AG04450 (cell line): ENCODE measurements at regions not wholly inside any gene's neighbourhood (a gene's known extent, or its start where the extent isn't known, plus 50 kb on each side); places are given as distances from the start of the nearest gene placed in this dataset.

Source experiments
- CTCF ChIA-PET: fragments of 300-600, 350-600 bp; formaldehyde crosslinking; extraction: SDS; loops from one replicate; lab custom pipeline; 2022; ENCODE audit warnings: antibody characterized with exemption, inconsistent platforms; lab: Charles Lee
- POLR2A ChIA-PET: fragments of 350-600 bp; formaldehyde crosslinking; extraction: SDS; loops from one replicate; lab custom pipeline; 2021; ENCODE audit warnings: antibody characterized with exemption, inconsistent platforms; lab: Yijun Ruan, JAX
- DNase-seq: peaks from one replicate; pipeline ENCODE4 v3.0.0-alpha.2; 2011; ENCODE audit warnings: low read depth, low spot score
- H3K27ac ChIP-seq: one replicate; pipeline ENCODE4 v1.5.1; 2012; ENCODE audit warnings: low read depth, low read length, control low read depth
- H3K27me3 ChIP-seq: one replicate; pipeline ENCODE4 v1.6.0; 2012; ENCODE audit warnings: low read length; ENCODE audit not compliant: control insufficient read depth, insufficient read depth
- H3K4me3 ChIP-seq: 2 replicates; pipeline ENCODE4 v1.5.1; 2011; ENCODE audit warnings: mild to moderate bottlenecking, low read depth, low read length, control low read depth
- H3K9me3 ChIP-seq: 2 replicates; pipeline ENCODE4 v1.5.1; 2012; ENCODE audit warnings: low read length; ENCODE audit not compliant: control insufficient read depth, insufficient read depth
- CTCF ChIP-seq: IDR thresholded peaks from 2 replicates; pipeline ENCODE4 v1.5.1; 2011; ENCODE audit warnings: low read depth, low read length, control low read depth, inconsistent platforms

DNA sequence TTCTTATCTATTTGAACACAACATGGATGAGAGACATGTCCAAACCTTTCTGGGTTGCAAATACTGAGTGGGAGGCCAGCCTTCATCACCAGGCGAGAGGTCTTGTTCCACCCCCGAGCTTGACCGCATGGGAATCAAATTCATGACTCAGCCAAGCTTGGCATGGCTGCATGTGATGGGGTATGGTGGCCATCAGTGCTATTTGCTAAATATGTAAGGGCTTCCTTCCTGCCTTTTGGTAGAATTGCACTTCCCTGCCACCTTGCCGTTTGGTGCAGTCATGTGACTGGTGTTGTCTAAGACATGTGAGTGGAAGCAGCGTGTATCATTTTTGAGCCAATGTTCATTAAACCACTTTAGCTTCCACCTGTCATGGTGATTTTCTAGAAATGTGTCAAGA, 508.9 kb upstream of the SULF2 start:
- Histone ChIP-seq H3K27me3 (peaks cover 4% of the 10 kb centered on the region), H3K4me3 (no peak overlapping the region), H3K9me3 (peaks cover 3% of the 10 kb centered on the region; the same call in 1 of the 2 replicates), H3K27ac (no peak overlapping the region)
- no peak for DNase-seq
- ChIA-PET CTCF (no interaction called here), POLR2A (interaction anchor here (0.8 kb wide), 1 partner anchor 10 kb away, joined by 3 read pairs; no protein-coding TSS in a partner anchor)
- no peak for TF ChIP-seq CTCF

GRCh38 chr20:48293671-48294070, 508.4 kb upstream of the SULF2 start:
- H3K27ac ChIP-seq: no peak overlapping the region
- POLR2A ChIA-PET: interaction anchor here (0.8 kb wide), 1 partner anchor 10 kb away, joined by 3 read pairs; no protein-coding TSS in a partner anchor
- DNase-seq: no peak

DNA sequence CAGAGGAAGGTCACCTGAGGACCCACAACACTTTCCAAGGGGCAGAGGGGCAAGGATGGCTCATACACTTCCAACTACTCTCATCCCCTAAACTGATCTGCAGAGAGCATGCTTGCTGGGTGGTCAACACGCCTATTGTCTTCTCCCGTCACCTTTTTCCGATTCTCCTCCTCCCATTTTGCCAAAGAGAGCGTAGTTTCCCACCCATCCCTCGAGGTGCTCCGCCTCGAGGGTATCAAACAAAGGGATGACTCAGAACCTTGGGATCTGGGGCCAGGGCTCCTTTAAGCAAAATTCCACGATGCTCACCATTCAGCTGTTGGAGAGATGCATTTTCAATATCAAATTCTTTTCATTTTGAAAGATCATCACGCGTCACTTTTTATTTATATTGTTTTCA, 507.5 kb upstream of the SULF2 start:
- no peak for TF ChIP-seq CTCF
- Histone ChIP-seq H3K4me3 (no peak overlapping the region), H3K27ac (no peak overlapping the region), H3K27me3 (peaks cover 4% of the 10 kb centered on the region), H3K9me3 (peaks cover under 1% of the 10 kb centered on the region; the same call in 1 of the 2 replicates)
- ChIA-PET POLR2A (no interaction called here), CTCF (interaction anchor here (2.0 kb wide), 1 partner anchor 328 kb away, joined by 5 read pairs; no protein-coding TSS in a partner anchor)
- DNase-seq: no peak

More at GRCh38 chr20:48293671-48294070, 508.4 kb upstream of the SULF2 start:
- TF ChIP-seq CTCF: no peak
- Histone ChIP-seq H3K4me3 (no peak overlapping the region), H3K9me3 (peaks cover 3% of the 10 kb centered on the region; the same call in 1 of the 2 replicates), H3K27me3 (peaks cover 4% of the 10 kb centered on the region)
- CTCF ChIA-PET: interaction anchor here (0.7 kb wide), 1 partner anchor 28 kb away, joined by 7 read pairs; no protein-coding TSS in a partner anchor

DNA sequence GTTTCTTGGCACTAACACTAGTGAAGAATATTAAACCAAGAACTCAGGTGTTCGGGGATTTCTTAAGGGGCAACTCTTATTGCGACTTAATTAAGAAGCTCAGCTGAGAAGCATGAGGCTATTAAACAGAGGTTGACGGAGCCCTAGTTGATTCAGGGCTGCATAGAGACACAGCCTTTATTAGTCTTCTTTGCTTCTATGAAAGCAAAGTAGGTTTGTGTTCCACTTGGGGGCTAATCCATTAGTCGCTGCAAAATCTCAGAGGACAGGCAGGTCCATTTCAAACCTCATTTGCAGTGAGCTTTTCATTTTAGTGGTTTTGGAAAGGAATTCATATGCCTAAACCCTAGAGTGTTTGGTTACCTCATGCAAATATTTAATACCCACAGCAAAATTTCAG, 506.6 kb upstream of the SULF2 start:
- POLR2A ChIA-PET: no interaction called here
- Histone ChIP-seq H3K4me3 (no peak overlapping the region), H3K27me3 (peaks cover 4% of the 10 kb centered on the region), H3K9me3 (no peaks in the 10 kb centered on the region), H3K27ac (no peak overlapping the region)
- CTCF ChIA-PET: interaction anchor here (1.0 to 2.0 kb wide), 2 partner anchors 329 to 505 kb away, joined by 3 to 5 read pairs; no protein-coding TSS in a partner anchor
- DNase-seq: no peak
- no peak for TF ChIP-seq CTCF

- TF ChIP-seq CTCF: no peak
- Histone ChIP-seq H3K27me3 (peaks cover 4% of the 10 kb centered on the region), H3K9me3 (no peaks in the 10 kb centered on the region), H3K27ac (no peak overlapping the region), H3K4me3 (no peak overlapping the region)
- DNase-seq: no peak
- CTCF ChIA-PET: no interaction called here
- POLR2A ChIA-PET: no interaction called here
These were observed 503.7 kb upstream of the SULF2 start for GRCh38 chr20:48288930-48289507.
